ENCODE measurements at regions not wholly inside any gene's neighbourhood (a gene's known extent, or its start where the extent isn't known, plus 50 kb on each side); places are given as distances from the start of the nearest gene placed in this dataset.

DNA sequence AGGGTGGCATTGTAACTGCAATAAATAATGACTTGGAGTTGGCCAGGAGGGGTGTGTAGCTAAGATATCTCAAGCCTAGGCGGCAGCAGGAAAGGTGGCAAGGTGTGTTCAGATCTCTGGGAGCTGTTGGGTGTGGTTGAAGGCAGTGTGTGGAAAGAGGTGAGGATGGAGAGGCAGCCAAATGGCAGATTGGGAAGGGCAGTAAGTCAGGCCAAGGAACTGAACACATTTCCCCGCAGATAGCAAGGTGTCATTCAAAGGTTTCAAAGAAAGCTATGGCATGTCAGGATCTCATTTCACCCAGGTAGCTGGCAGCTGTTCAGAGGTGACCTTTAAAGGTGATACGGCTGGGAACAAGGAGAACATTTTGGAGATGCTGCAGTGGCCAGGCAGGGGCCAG lies 586.0 kb upstream of the MGMT start:
- no peaks in the 10 kb centered on the region for H3K36me3 Mint-ChIP-seq
- H3K4me3 Mint-ChIP-seq = no peak overlapping the region
- DNase-seq (ENCODE audit: extremely low spot score, unreplicated experiment) = peak; percentile 27
- TF ChIP-seq, protein P1, sequence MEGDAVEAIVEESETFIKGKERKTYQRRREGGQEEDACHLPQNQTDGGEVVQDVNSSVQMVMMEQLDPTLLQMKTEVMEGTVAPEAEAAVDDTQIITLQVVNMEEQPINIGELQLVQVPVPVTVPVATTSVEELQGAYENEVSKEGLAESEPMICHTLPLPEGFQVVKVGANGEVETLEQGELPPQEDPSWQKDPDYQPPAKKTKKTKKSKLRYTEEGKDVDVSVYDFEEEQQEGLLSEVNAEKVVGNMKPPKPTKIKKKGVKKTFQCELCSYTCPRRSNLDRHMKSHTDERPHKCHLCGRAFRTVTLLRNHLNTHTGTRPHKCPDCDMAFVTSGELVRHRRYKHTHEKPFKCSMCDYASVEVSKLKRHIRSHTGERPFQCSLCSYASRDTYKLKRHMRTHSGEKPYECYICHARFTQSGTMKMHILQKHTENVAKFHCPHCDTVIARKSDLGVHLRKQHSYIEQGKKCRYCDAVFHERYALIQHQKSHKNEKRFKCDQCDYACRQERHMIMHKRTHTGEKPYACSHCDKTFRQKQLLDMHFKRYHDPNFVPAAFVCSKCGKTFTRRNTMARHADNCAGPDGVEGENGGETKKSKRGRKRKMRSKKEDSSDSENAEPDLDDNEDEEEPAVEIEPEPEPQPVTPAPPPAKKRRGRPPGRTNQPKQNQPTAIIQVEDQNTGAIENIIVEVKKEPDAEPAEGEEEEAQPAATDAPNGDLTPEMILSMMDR (conservative IDR thresholded peaks at IDR 0.05) = no peak
- H3K27ac Mint-ChIP-seq = no peak overlapping the region
- H3K27me3 Mint-ChIP-seq = peaks cover 11% of the 10 kb centered on the region
- H3K9me3 Mint-ChIP-seq = no peaks in the 10 kb centered on the region
- H3K4me1 Mint-ChIP-seq (ENCODE audit: unreplicated experiment) = no peaks in the 10 kb centered on the region

DNA sequence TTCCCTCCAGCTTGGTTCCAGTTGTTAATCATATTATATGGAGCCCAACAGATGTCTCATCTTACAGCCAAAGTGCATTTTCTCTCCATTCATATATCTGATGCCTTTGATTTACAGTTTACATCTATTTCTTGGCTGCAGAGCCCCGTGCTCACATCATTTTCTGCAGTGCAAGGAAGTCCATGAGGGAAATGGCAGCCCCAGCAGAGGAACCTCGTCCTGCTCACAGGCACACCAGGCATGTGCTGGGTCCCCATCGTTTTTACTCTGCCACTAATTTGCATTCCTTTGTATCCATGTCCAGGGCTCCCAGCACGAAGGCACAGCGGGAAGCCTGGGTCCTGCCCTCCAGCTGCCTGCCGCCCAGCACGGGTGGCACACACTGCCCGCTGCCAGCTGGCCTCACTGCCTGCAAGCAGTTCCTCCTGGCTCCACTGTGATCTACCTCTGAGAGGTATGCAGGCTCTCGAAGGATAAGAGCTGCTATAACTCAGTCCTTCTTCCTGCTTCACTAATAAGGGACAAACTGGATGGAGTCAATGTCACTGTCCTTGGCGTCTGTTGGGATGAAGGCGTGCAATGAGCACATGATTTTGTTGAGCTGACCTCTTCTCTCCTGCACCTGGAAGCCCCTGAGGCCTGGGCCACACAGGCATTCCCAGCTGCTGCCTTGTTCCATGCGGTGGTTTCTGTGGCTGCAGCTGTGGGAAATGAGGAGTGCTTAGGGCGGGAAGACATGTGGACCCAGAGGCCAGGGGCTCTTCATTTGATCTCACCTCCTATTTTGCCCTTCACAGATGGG lies 583.6 kb upstream of the MGMT start:
- TF ChIP-seq, protein P1 (conservative IDR thresholded peaks at IDR 0.05) = no peak
- Mint-ChIP-seq H3K27ac (no peak overlapping the region), H3K4me3 (no peak overlapping the region), H3K4me1 (ENCODE audit: unreplicated experiment) (no peaks in the 10 kb centered on the region), H3K9me3 (no peaks in the 10 kb centered on the region), H3K27me3 (peaks cover 4% of the 10 kb centered on the region), H3K36me3 (no peaks in the 10 kb centered on the region)
- peak; percentile 51 for DNase-seq (ENCODE audit: extremely low spot score, unreplicated experiment)

DNA sequence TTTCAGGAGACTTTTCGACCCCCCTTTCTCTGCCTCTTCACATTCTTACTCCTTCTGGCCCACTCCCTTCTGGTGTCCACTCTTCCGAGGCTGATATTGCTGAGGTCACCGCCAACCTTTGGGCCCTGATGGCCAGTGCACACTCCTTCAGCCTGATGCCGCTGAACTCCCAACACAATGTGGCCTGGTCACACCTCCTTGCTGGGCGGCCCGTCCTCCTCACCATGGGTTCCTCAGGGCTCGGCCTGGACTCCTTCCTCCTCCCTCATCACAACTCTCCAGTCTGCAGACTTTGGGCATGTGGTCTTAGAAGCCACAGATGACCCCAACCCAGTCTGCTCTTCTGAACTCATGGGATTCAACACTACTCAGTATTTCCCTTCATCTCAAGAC lies 583.0 kb upstream of the MGMT start:
- Mint-ChIP-seq H3K9me3 (no peaks in the 10 kb centered on the region), H3K36me3 (no peaks in the 10 kb centered on the region), H3K27ac (no peak overlapping the region), H3K4me1 (ENCODE audit: unreplicated experiment) (no peaks in the 10 kb centered on the region), H3K27me3 (peaks cover 4% of the 10 kb centered on the region), H3K4me3 (no peak overlapping the region)
- DNase-seq (ENCODE audit: extremely low spot score, unreplicated experiment) = peak; percentile 11
- TF ChIP-seq, protein P1 (conservative IDR thresholded peaks at IDR 0.05) = no peak

DNA sequence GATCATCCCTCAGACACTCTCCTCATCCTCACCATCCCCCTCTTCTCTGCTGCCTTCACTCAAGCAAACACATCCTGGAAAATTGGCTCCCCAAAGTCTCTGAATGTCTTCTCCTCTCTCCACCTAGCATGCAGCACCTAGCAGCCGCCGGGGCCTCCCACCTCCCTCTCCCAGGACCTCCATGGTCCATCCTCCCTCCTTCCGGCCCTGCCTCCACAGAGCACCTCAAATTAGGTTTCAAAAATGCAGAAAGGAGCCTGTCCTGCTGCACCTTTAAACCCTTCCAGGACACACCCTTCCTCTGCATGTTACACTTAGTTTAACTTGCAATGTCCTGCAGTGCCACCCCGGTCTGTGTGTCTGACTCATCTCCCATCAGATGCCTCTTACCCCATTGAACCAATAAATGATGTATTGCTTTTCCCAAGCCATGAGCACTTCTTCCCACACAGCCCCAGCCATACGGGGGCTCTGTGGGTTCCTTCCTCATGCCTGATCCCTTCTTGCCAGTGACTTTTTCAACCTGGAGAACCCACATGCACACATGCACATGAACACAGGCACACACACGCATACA lies 582.5 kb upstream of the MGMT start:
- peak; percentile 48 for DNase-seq (ENCODE audit: extremely low spot score, unreplicated experiment)
- H3K27ac Mint-ChIP-seq = no peak overlapping the region
- H3K4me3 Mint-ChIP-seq = no peak overlapping the region

DNA sequence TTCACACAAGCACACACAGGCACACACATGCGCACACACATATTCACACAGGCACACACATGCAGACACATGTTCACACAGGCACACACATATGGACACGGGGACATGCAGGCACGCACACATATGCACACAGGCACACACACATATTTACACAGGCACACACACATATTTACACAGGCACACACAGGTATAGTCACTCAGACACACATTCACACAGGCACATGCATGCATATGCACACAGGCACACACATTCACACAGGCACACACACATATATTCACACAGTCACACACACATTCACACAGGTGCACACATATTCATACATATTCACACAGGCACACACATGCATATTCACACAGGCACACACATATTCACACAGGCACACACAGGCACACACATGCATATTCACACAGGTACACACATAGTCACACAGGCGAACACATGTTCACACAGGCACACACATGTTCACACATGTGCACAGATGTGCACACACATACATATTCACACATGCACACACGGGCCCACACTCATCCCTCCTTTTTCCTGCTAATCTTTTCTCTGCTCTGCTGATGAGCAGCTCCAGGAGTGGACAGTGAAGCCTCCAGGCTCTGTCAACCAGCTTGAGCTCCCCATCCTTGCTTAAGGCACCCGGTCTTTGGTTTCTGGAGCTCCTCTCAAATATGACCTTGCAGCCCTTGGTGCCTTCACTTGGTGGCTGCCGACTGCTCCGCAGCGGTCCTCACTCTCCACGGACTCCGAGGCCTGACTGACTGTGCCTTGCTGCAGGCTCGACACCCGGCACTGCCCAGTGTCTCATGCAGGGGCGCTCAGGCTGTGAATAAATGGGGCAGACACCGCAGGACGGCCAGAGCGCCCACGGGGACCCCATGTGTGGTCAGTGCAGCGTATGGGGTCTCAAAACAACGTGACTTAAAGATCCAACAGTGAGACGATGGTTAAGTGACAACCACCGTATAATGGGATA lies 581.2 kb upstream of the MGMT start:
- peak; percentile 45 for DNase-seq (ENCODE audit: extremely low spot score, unreplicated experiment)
- no peaks in the 10 kb centered on the region for H3K9me3 Mint-ChIP-seq

More for the DNA sequence above, 582.5 kb upstream of the MGMT start:
- Mint-ChIP-seq H3K27me3 (peaks cover 4% of the 10 kb centered on the region), H3K36me3 (no peaks in the 10 kb centered on the region), H3K9me3 (no peaks in the 10 kb centered on the region), H3K4me1 (ENCODE audit: unreplicated experiment) (no peaks in the 10 kb centered on the region)
- TF ChIP-seq, protein P1 (conservative IDR thresholded peaks at IDR 0.05) = no peak

More for the DNA sequence above, 581.2 kb upstream of the MGMT start:
- no peaks in the 10 kb centered on the region for H3K4me1 Mint-ChIP-seq (ENCODE audit: unreplicated experiment)
- TF ChIP-seq, protein P1 (conservative IDR thresholded peaks at IDR 0.05) = no peak
- peaks cover 3% of the 10 kb centered on the region for H3K27me3 Mint-ChIP-seq
- H3K4me3 Mint-ChIP-seq = no peak overlapping the region
- no peak overlapping the region for H3K27ac Mint-ChIP-seq
- H3K36me3 Mint-ChIP-seq = no peaks in the 10 kb centered on the region

Measured in type B pancreatic cell (in vitro differentiated cells).